ENCODE measurements at regions not wholly inside any gene's neighbourhood (a gene's known extent, or its start where the extent isn't known, plus 50 kb on each side); places are given as distances from the start of the nearest gene placed in this dataset.

- no peak for TF ChIP-seq CTCF (IDR thresholded peaks at IDR 0.05; ENCODE audit: low read depth, low read length)
- no peak for TF ChIP-seq EZH2phosphoT487 (IDR thresholded peaks at IDR 0.05; ENCODE audit: low read depth)
Observed at GRCh38 chr2:139828011-139828410, 1047.8 kb upstream of the NXPH2 start.

Data from OCI-LY3 (cell line).